BJ (cell line): ENCODE measurements at regions not wholly inside any gene's neighbourhood (a gene's known extent, or its start where the extent isn't known, plus 50 kb on each side); places are given as distances from the start of the nearest gene placed in this dataset.
"Not testable (repeated sequence)": the region's sequence is repeated elsewhere in the genome, so short reads cannot be mapped to it uniquely, and the experiment has no call there.

Experiments
- CTCF ChIA-PET: fragments of 350-600 bp; formaldehyde crosslinking; extraction: SDS; loops from one replicate; lab custom pipeline; 2021; ENCODE audit warnings: antibody characterized with exemption, inconsistent platforms; lab: Yijun Ruan, JAX
- POLR2A ChIA-PET: fragments of 300-600 bp; sonication (Branson Sonifier 250); formaldehyde crosslinking; extraction: SDS; loops from one replicate; lab custom pipeline; 2021; ENCODE audit warnings: antibody characterized with exemption; lab: Charles Lee
- DNase-seq: peaks from one replicate; pipeline ENCODE4 v3.0.0-alpha.2; 2011; ENCODE audit warnings: low read depth
- H3K27me3 ChIP-seq: 2 replicates; pipeline ENCODE4 v1.6.0; 2011; ENCODE audit warnings: low read length; ENCODE audit not compliant: control insufficient read depth, insufficient read depth
- H3K36me3 ChIP-seq: 2 replicates; pipeline ENCODE4 v1.5.1; 2011; ENCODE audit warnings: low read length; ENCODE audit not compliant: control insufficient read depth, insufficient read depth
- H3K4me3 ChIP-seq: 2 replicates; pipeline ENCODE4 v1.5.1; 2011; ENCODE audit warnings: low read depth, mild to moderate bottlenecking, control low read depth, low read length
- TF ChIP-seq, protein P1 (sequence below): IDR thresholded peaks from 2 replicates; pipeline ENCODE4 v1.5.1; 2011; ENCODE audit warnings: low read depth, mild to moderate bottlenecking, control low read depth, inconsistent platforms, low read length, moderate library complexity; ENCODE audit not compliant: insufficient read depth

DNA sequence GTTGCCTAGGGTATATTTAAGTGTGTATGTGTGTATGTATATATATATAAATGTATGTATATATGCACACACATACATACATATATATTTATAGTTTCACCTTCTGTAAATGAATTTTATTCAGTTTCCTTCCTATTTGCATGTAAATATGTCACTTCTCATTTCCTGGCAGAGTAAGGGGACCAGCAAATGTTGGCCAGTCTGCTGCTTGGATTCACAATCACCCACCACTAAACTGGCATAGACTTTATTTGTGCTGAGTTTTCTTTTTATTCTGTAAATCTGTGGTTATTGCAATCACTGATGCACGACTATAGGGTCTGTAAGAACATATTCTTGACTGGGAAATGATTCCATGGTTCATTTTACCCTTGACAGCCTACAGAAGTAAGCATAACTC, 640.4 kb upstream of the FAM98A start:
- H3K36me3 ChIP-seq = no peaks in the 10 kb centered on the region
- H3K27me3 ChIP-seq = no peaks in the 10 kb centered on the region
- DNase-seq = no peak
- no peak overlapping the region for H3K4me3 ChIP-seq
- TF ChIP-seq, protein P1, sequence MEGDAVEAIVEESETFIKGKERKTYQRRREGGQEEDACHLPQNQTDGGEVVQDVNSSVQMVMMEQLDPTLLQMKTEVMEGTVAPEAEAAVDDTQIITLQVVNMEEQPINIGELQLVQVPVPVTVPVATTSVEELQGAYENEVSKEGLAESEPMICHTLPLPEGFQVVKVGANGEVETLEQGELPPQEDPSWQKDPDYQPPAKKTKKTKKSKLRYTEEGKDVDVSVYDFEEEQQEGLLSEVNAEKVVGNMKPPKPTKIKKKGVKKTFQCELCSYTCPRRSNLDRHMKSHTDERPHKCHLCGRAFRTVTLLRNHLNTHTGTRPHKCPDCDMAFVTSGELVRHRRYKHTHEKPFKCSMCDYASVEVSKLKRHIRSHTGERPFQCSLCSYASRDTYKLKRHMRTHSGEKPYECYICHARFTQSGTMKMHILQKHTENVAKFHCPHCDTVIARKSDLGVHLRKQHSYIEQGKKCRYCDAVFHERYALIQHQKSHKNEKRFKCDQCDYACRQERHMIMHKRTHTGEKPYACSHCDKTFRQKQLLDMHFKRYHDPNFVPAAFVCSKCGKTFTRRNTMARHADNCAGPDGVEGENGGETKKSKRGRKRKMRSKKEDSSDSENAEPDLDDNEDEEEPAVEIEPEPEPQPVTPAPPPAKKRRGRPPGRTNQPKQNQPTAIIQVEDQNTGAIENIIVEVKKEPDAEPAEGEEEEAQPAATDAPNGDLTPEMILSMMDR = no peak
- ChIA-PET POLR2A (no interaction called here), CTCF (no interaction called here)

DNA sequence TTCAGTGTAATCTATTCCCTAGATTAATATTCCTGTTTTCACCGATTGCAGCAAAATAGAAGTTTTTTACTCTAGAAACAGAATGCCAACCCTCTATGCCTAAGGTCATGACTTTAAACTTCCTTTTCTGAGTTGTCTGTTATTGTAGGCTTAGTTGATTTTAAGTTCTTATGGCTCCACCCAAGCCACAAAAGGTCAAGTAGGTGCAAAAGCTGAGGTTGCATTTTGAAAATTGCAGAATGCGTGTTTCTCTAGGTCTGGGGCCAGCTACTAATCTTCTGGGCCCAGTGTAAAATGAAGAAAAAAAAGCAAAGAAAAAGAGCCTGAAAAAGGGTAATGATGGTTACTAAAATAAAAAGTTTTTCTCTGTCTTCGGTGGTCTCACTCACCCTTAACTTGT, 635.7 kb upstream of the FAM98A start:
- CTCF ChIA-PET = no interaction called here
- no peak overlapping the region for H3K4me3 ChIP-seq
- H3K36me3 ChIP-seq = no peaks in the 10 kb centered on the region
- POLR2A ChIA-PET = no interaction called here
- TF ChIP-seq, protein P1 = no peak
- no peaks in the 10 kb centered on the region for H3K27me3 ChIP-seq
- DNase-seq = no peak

DNA sequence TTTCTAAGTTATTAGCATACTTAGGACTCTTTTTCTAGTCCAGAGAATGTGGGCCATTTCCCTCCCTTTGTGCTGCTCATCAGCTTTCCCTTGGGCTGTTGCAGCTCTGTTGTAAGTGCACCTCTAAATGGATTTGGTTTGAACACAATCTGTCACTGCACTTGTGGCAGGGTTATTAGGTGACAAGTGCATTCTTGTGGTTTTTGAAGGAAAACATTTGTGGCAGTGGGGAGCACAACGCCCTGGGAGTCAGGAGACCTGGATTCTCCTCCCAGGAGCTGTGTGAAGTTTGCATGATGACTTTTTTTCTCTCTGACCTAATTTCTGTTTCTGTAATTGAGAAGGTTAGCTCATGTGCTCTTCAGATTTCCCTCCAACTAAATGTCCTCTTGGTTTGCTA, 630.9 kb upstream of the FAM98A start:
- Histone ChIP-seq H3K27me3 (no peaks in the 10 kb centered on the region), H3K36me3 (no peaks in the 10 kb centered on the region), H3K4me3 (no peak overlapping the region)
- POLR2A ChIA-PET = no interaction called here
- DNase-seq = no peak
- CTCF ChIA-PET = no interaction called here
- TF ChIP-seq, protein P1 = no peak

DNA sequence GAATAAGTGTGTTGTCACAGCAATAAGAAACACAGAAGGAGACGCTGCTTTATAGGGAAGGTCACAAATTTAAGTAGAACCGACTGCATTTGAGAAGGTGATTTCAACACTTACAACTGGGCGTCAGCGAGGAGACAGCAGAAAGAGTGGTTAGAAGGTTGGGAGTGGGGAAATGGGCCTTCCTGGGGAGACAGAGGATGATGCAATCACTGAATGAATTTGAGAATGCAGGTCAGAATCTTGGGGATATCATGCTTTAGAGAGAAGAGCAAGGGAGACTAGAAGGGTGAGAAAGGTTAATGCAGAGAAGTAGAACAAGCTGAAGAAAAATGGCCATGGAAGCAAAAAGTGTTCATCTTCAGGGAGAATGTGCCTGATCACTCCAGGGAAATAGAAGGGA, 616.1 kb upstream of the FAM98A start:
- Histone ChIP-seq H3K4me3 (no peak overlapping the region), H3K27me3 (no peaks in the 10 kb centered on the region), H3K36me3 (no peaks in the 10 kb centered on the region)
- TF ChIP-seq, protein P1 = no peak
- DNase-seq = no peak
- POLR2A ChIA-PET = no interaction called here
- CTCF ChIA-PET = no interaction called here

DNA sequence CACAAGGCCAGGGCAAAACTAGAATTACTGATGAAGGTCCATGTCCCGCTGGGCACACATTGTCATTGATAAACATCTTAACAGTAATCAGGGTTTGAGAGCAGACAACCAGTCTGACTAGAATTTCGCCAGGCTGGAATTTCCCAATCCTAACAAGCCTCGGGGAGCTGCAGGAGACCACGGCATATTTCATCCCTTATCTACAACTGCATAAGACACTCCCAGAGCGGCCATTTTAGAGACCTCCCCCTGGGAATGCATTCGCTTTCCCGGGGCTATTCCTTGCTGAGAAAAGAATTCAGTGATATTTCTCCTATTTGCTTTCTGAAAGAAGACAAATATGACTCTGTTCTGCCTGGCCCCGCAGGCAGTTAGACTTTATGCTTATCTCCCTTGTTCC, 611.3 kb upstream of the FAM98A start:
- H3K36me3 ChIP-seq, H3K27me3 ChIP-seq, H3K4me3 ChIP-seq, DNase-seq, POLR2A ChIA-PET, CTCF ChIA-PET: not testable (repeated sequence)

DNA sequence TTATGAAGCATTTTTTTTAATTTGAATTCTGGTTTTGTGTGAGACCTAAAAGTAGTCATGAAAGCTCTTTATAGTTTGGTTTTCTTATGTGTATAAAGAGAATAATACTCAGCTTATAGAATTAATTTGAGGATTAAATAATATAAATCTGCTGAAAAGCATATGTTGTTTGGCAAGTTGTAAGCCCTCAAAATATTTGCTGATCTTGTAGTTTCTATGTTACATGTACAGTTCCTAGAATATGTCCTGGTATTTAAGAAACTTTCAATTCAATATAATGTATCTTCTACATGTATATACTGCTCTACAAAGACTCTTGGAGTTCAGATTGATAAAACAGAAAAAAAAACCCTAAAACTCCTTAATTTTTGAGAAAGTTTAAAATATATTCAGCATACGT, 605.5 kb upstream of the FAM98A start:
- TF ChIP-seq, protein P1 = no peak
- ChIA-PET CTCF (no interaction called here), POLR2A (no interaction called here)
- H3K27me3 ChIP-seq = no peaks in the 10 kb centered on the region
- no peaks in the 10 kb centered on the region for H3K36me3 ChIP-seq
- no peak for DNase-seq
- H3K4me3 ChIP-seq = no peak overlapping the region
